NCI-H146 treated with DMSO at 0.1 percent for 48 hours (cell line): ENCODE measurements at regions not wholly inside any gene's neighbourhood (a gene's known extent, or its start where the extent isn't known, plus 50 kb on each side); places are given as distances from the start of the nearest gene placed in this dataset.
"Not testable (repeated sequence)": the region's sequence is repeated elsewhere in the genome, so short reads cannot be mapped to it uniquely, and the experiment has no call there.

ENCODE experiments used
- DNase-seq: peaks from one replicate; lab custom pipeline; 2025; ENCODE audit not compliant: unreplicated experiment; lab: John Stamatoyannopoulos, UW

DNA sequence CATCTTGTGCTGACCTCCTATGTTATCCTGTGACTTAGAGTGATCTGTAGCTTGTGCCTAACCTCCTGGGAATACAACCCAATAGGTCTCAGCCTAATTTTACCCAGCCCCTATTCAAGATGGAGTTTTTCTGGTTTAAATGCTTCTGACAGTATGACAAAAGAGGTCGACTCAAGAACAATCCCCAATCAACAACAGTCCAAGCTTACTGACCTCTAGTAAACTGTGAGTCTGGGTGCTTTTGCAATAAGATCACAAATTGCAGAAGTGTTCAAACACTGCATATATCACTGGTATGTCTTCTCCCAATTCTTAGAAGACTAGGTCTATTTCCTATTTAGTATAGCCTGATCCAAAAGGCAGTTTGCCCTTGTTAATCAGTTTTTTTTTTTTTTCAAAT, 323.5 kb upstream of the PTGER4 start:
- no peak for DNase-seq

DNA sequence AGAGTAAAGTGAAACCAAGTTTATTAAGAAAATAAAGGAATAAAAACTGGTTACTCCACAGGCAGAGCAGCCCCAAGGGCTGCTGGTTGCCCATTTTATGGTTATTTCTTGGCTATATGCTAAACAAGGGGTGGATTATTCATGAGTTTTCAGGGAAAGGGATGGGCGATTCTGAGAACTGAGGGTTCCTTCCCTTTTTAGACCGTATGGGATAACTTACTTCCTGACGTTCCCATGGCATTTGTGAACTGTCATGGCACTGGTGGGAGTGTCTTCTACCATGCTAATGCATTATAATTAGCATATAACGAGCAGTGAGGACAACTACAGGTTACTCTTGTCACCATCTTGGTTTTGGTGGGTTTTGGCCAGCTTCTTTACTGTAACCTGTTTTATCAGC, 323.9 kb upstream of the PTGER4 start:
- no peak for DNase-seq

DNA sequence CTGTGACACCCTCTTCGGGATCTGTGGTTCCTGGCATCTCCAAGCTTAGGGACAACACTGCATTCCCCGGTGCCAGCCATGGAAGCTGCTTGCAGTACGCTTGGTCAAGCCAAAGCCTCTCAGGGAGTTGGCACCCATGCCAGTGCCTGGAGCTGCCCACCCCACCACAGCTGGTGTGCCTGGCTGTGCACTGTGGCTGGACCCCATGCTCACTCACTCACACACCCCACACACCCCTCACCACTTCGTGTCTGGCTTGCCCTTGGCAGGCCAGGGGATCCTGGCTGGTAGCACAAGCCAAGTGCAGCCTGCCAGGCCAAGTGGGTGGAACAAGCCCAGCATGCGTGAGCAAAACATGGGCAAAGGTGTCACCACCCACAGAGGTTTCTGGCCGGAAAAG, 324.5 kb upstream of the PTGER4 start:
- DNase-seq = no peak

DNA sequence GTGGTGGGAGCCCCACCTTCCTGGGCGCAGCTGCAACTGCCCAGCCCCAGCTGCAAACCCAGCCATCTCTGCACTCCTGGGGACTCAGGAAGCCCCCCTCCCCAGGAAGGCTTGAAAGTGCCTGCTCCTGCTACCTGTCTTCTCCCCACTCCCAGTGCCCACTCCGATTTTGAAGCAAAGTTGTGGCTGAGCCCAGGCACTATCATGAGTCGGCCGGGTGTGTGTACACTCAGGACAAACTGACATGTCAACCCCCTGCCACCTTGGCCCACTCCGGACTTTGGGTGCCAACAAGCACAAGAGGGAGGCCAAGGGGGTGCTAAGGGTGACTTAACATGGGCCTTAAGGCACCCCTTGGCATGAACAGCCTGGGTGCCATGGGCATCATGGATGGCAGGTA, 325.5 kb upstream of the PTGER4 start:
- no peak for DNase-seq

DNA sequence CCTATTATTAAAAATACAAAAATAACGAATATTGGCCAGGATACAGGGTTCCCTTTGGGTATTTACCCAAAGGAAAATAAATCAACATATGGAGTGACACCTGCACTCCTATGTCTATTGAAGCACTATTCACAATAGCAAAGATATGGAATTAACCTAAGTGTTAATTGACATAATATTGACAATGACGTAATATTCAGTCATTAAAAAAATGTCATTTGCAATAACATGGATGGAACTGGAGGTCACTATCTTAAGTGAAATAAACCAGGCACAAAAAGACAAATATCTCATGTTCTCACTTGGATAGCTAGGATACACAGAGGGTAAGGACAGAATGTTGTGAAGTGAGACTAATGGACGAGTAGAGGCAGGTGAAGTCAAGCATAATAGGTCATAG, 326.3 kb upstream of the PTGER4 start:
- DNase-seq = no peak

DNA sequence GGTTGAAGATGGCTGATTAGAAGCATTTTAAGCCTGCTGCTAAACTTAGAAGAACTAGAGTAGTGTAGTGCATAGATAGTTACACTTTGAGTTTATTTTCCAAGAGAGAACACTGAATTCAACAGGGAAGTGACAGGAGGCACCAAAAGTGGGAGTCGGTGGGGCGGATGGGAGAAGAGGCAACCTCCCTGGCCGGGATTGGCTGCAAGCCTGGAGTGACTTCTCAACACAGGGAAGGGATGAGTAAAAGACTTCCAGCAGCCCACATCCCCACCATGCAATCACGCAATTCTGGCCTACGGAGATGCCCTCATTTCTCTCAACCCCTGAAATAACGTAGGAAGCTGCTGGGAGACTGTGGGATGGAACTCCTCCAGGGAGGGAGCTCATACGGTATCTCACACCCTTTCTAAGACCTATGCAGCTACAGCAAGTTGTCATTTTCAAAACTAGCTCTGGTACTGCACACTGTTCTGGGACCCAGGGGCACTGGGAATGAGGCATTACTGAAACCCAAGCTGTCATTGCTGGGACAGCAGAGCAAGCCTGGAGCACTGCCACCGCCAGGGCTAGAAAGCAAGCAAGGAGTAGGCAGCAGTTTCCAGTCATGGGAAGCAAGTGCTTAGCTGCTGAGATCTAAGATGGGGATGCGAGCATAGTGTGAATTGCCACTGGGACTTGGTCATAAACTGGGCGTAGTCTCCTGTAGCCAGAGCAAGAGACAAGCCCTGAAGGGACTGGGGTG, 331.6 kb upstream of the PTGER4 start:
- DNase-seq = no peak

DNA sequence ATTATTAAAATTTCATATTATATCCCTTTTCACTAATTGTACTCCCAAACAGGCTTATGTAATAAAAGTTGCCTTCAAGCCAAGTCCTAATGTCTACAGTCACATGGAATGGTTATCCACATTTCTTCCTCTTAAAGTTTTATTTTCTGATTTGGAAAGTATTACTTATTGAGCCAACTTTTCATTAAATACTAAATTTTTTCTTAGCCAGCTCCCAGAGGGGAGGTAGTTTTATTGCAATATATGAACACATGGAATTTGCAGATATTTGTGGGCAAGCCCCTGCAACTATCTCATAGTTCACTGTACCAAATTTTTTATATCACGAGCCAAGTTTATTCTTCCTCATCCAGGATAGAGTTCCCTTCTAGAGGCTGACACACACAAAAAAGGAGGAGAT, 332.8 kb upstream of the PTGER4 start:
- DNase-seq = no peak

DNA sequence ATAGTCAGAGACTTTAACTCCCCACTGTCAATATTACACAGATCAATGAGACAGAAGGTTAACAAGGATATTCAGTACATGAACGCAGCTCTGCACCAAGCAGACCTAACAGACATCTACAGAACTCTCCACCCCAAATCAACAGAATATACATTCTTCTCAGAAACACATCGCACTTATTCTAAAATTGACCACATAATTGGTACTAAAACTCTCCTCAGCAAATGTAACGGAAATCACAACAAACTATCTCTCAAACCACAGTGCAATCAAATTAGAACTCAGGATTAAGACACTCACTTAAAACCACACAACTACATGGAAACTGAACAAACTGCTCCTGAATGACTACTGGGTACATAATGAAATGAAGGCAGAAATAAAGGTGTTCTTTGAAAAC, 341.3 kb upstream of the PTGER4 start:
- not testable (repeated sequence) for DNase-seq

DNA sequence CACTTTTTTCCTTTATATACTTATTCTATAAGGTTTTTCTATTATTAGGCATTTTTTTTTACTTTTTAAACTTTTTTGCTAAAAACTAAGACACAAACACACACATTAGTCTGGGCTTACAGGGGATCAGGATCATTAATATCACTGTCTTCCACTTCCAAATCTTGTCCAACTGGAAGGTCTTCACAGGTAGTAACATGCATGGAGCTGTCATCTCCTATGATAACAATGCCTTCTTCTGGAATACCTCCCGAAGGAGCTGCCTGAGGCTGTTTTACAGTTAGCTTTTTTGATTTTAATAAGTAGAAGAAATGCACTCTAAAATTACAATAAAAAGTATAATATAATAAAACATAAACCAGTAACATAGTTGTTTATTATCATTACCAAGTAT, 345.5 kb upstream of the PTGER4 start:
- DNase-seq = no peak

DNA sequence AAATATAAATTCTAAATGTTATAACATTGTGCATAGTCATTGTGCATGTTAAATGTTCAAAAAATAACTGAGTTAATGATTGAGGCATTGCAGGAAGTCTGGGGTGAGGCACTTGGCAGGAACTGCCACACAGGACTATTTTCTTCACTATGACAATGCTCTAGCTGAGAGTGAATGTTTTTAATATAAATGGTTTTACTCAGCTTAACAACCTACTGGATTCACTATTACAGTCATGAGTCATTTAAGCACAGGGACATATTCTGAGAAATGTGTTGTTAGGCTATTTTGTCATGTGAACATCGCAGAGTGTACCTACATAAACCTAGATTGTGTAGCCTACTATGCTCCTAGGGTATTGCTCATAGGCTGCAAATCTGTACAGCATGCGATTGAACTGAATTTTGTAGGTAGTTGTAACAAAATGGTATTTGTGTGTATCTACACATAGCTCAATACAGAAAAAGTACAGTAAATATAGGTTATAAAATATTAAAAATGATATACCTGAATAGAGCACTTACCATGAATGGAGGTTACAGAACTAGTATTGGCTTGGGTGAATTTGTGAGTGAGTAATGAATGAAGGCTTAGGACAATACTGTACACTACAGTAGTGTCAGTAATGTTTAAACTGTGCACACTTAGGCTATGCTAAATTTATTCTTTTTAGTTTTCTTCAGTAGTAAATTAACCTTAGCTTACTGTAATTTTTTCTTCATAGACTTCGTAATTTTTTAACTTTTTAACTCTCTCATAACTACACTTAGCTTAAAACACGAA, 346.1 kb upstream of the PTGER4 start:
- no peak for DNase-seq

DNA sequence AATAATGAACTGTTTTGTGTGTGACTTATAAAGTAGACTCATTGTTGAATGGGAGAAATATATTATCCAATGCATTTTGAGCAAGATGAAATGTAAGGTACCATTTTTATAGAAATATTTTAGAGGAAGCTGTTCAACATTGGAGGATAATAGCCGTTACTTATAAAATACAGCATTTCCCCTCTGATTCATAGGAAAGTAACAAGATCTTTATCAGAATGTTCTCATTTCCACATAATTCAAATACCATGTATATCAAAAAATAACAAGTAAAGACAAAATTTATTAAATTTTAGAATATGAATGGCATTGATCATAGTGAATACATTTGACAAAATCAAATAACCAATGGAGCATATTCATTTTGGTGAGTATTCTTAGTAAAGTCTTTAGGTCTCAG, 346.7 kb upstream of the PTGER4 start:
- DNase-seq = no peak

DNA sequence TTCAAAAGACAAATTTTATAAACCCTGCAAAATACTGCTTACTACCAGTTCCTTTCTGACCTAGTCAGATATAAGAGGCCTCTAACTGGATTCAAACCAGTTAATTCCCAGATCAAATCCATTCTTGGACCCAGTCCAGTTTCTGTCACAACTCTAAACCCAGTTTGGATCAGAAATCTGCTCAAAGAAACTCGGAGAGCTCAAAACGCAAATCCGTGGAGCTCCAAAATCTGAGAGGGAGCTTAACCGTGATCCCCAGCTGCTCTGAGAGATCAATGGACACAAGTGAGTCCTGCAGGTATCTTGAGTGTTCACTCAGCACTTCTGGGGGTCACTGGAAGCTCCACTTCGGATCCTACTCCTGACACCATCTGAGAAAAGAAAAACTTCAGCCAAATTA, 348.1 kb upstream of the PTGER4 start:
- DNase-seq = no peak

DNA sequence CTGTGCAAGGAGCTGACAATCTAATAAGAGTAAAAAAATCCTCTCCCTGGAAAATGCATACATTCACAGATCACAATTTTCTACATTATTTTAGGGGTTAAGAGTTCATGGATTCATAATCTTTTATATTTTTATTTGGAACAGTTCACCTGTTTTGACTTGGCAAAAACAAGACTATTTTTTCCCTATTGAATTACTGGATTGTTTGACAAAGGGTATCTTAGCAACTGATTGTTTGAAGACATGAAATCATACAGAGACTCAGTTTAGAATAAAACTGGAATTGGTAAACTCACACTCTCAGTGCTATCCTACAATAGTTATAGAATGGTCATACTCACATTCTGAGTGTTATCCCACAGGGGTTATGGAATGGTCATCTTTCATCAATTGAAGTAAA, 358.2 kb upstream of the PTGER4 start:
- DNase-seq = no peak

DNA sequence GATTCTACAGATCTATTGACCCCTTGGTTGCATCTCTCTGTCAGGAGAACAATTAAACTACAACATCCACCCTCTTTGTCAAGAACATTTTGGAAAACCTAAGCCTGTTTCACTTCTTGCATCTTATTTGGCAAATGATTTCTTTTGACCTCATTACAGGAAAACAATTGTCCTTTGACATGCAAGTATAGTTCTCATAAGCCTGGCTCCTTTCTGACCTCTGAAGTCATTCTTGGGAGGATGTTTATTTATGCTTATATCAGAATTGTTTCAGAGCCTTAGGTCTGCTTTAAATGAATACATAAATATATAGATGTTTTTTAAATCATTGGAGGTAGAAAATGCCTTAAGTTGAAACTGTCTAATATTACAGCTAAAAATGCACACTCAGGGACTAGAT, 361.3 kb upstream of the PTGER4 start:
- DNase-seq = no peak

DNA sequence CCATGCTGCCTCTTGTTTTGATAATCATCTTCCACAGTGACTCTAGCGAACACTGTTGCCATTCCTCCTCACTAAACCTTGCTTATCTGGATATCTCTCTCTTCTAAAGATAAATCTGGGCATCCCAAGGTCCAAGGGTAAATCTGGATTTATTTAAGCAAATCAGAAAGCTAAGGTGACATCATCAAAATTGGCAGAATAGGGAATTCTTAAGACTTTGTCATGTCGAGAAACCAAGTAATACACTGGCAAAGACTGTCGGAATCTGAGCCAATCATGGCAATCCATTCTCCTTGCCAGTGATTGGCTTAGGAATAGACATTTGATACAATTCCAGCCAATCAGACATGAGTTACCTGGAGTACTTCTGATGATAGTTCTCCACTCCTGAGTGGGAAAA, 362.7 kb upstream of the PTGER4 start:
- no peak for DNase-seq

DNA sequence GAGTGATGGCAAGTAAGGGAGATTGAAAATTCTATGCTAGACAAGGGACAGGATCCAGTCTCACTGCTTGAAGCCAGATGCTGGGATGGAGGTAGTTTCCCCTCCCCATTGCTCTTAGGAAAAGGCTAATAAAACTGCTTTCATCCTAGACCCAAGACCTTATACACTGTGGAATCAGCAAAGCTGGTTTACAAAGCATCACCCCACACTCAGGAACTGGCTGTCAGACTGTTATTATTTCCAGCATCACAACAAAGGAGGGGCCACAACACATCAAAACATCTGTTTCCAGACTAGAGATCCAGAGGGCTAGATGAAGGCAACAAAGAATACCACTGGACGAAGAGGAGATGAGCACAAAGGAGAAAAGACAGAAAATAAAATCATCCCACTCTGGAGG, 364.6 kb upstream of the PTGER4 start:
- DNase-seq = no peak

DNA sequence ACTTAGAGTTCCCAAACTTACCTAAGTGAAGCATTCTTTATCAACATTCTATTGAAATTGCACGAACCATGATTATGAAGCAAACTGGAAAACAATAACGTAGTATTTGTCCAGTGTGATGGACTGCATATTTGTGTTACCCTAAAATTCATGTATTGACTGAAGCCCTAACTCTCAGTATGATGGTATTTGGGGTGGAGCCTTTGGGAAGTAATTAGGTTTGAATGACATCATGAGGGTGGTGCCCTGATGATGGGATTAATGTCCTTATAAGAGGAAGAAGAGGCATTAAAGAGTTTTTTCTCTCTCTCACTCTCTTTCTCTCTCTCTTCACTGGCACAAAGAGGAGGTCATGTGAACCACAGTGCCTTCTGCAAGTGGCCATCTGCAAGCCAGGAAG, 365.4 kb upstream of the PTGER4 start:
- DNase-seq = no peak

DNA sequence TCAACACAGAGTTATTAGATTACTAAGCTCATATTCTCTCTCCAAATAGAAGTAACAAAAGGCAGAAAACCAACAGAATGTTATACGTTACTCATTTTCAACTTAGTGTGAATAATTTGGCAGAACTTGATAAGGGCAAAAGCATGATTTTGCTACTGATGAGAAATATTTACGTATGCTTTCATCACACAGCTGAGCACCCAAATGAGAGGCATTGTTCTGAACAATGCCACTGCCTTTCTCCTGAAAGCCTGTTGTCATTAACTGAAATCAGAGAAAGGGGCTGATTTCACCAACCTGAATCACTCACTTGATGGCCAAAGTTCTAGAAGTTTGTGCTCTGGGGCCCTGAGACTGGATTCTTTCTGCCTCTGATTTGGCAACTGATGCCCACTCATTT, 367.5 kb upstream of the PTGER4 start:
- DNase-seq = no peak

DNA sequence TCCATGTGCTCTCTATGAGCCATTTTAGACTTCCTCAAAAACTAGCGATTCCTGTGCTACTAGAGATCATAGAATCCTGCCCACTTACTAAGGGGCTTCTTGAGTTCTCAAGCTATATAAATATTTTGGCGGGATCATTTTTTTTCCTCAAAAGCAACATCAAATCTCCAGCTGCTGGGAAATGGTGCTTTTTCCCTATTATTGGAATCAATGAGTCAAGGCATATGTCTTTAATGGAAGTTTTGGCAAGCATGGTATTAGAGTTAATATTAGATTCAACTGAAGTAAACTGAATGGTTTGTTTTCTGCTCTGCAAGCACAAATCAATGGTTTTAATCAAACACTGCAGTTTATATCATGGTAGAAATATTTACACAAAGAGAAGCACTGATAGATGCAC, 369.9 kb upstream of the PTGER4 start:
- no peak for DNase-seq

DNA sequence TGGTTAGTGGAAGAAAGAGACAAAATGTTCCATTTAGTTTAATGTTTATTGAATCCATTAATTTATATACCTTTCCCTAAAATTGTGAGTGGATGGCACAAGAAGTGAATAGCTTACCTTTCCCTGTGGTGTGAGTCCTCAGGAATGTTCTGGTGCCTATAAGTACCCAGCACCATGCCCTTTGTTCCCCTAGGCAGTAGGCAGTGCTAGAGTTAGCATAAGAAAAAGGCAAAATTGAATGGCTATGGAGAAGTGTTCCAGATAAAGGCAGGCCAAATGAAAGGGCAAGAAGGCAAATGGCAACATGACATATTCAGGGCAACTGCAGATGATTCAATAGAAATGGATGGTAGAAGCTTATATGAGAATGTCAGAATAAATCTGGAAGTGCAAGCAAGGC, 370.8 kb upstream of the PTGER4 start:
- DNase-seq = no peak

DNA sequence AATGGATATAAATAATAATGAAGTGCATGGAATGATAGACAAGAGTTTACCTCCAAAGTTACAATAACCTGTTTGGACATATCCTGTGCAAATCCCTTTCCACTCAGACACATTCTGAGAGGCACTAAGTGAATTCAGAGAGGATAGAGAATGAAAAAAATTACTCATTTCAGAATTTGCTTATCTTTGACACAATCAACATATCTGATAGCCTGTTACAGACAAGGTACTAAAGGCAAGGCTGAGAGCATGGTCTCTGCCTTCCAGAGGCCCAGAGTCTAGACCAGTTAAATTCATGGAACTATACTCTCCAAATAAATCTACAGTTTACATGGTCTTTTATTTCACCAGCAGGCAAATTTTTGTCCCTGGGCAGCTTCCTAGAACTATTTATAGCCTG, 371.8 kb upstream of the PTGER4 start:
- DNase-seq = no peak

DNA sequence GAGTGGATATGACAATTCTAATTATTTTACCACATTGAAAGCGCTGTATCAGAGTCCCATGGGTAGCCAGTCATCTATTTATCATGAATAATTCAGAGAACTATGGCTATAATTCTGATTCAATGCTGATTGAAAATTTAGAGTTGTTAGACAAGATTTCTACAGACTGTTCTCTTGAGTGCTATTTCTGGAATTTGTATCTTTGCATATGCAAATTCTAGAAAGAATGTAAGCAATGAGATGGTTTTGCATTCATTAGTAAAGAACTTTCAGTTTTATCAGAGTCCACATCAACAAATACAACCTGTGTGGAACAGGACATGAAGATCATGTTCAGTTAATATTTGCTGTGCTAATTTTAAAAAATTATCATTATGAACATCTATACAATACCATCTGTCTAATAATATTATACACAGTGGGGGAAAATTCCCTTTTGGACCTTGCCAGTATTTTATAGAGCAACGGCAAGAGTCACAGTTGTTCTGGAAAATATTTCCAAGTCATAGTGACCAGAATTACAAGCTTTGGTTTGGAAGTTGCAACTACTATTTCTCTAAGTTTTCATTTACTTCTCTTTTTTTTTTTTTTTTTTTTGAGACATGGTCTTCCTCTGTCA, 372.7 kb upstream of the PTGER4 start:
- DNase-seq = no peak
